Lung (tissue), 11 donors: ENCODE measurements at regions not wholly inside any gene's neighbourhood (a gene's known extent, or its start where the extent isn't known, plus 50 kb on each side); places are given as distances from the start of the nearest gene placed in this dataset.

Experiments used
- ATAC-seq: fragments of 200-7000 bp; cut with Tn5 transposase; one replicate; pipeline ENCODE4 v1.9.1; 2020; ENCODE audit warnings: moderate number of reproducible peaks; ENCODE audit not compliant: insufficient read depth, low FRiP score
- DNase-seq, 3 donors: peaks; one replicate each; pipeline ENCODE4 v3.0.0-alpha.2; 2013 to 2017
- H3K27ac ChIP-seq, 2 donors: one replicate each; pipeline ENCODE4 v1.5.1; 2013; ENCODE audit warnings: mild to moderate bottlenecking in 2 of 2, moderate library complexity in 2 of 2, control low read depth in 1 of 2, inconsistent platforms in 1 of 2, low read depth in 1 of 2, low read length in 1 of 2
- H3K27me3 ChIP-seq, 3 donors: one replicate each; pipeline ENCODE4 v1.5.1; 2013; ENCODE audit warnings: low read length in 2 of 3; ENCODE audit not compliant: control insufficient read depth in 3 of 3, insufficient read depth in 3 of 3
- H3K36me3 ChIP-seq, 4 donors: one replicate each; pipeline ENCODE4 v1.5.1; 2013; ENCODE audit warnings: low read length in 4 of 4, mild to moderate bottlenecking in 1 of 4, moderate library complexity in 1 of 4; ENCODE audit not compliant: control insufficient read depth in 4 of 4, insufficient read depth in 4 of 4
- H3K4me1 ChIP-seq, 5 donors: one replicate each; pipeline ENCODE4 v1.5.1; 2013; ENCODE audit warnings: low read length in 5 of 5, mild to moderate bottlenecking in 2 of 5, moderate library complexity in 1 of 5; ENCODE audit not compliant: control insufficient read depth in 5 of 5, insufficient read depth in 5 of 5
- H3K4me3 ChIP-seq: one replicate; pipeline ENCODE4 v1.5.1; 2013; ENCODE audit warnings: mild to moderate bottlenecking, control low read depth, moderate library complexity
- H3K9ac ChIP-seq, 2 donors: one replicate each; pipeline ENCODE4 v1.5.1; 2013; ENCODE audit warnings: low read length in 2 of 2, control low read depth in 1 of 2; ENCODE audit not compliant: insufficient read depth in 1 of 2
- H3K9me3 ChIP-seq, 4 donors: one replicate each; pipeline ENCODE4 v1.5.1; 2013; ENCODE audit warnings: low read length in 3 of 4, mild to moderate bottlenecking in 1 of 4, moderate library complexity in 1 of 4; ENCODE audit not compliant: control insufficient read depth in 4 of 4, insufficient read depth in 3 of 4
- WGBS, 2 donors: extraction: QIAGEN DNeasy Blood & Tissue Kit; methylation state at CpG; one replicate each; pipeline ENCODE4 v1.1.7; 2013; 5-methylcytosine and 5-hydroxymethylcytosine counted together
- TF ChIP-seq, protein P1 (sequence below): IDR thresholded peaks from 2 replicates; pipeline ENCODE4 v1.5.1; 2012; ENCODE audit warnings: mild to moderate bottlenecking; ENCODE audit errors: control extremely low read depth, extremely low read depth
- donor health status: control.
- donor health status: control.
- donor health status: Bipolar disorder and iron deficiency.
- donor health status: healthy.
- donor health status: DM: yes; HTN: yes; CAD: no.

DNA sequence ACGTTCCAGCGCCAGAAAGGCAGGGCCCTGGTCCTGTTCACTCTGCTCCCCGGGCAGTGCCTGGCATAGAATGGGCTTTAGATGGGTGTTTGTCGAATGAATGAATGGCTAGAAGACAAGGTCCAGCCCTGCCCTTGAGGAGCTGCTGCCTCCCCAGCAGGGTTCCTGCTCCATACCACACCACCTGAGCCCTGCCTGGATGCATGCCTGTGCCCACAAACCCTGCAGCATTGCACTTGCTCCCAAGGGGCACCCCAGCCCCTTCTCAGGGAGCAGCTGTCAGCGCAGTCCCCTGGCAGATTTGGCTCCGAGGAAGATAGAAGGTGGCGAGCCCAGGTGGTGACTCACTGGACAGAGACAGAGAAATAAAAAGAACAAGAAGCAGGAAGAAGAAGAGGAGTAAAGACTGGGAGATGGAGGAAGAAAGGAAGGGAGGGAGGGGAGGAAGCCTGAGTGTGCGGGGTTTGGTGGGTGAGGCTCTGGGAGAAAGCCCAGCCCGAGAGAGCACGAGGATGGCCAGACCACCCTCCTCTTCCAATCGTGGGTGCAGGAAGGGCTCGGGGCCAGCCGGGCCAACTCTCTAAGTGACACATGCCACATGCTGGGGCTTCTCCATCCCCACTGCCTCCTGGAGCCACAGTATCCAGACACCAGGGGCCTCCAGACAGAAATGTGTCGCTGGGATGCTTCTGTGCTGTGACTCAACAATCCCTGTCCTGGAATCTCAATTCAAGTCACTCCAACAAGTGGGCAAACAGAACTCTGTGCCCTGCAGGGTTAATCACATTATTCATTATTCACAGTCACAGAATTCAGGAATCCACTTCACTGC lies 1474.3 kb downstream of the BRD1 start:
- no peak for ATAC-seq
- 77 to 80% methylated on average over 14 of the region's 14 CpGs for WGBS, 2 donors
- no peaks in the 10 kb centered on the region for H3K36me3 ChIP-seq

DNA sequence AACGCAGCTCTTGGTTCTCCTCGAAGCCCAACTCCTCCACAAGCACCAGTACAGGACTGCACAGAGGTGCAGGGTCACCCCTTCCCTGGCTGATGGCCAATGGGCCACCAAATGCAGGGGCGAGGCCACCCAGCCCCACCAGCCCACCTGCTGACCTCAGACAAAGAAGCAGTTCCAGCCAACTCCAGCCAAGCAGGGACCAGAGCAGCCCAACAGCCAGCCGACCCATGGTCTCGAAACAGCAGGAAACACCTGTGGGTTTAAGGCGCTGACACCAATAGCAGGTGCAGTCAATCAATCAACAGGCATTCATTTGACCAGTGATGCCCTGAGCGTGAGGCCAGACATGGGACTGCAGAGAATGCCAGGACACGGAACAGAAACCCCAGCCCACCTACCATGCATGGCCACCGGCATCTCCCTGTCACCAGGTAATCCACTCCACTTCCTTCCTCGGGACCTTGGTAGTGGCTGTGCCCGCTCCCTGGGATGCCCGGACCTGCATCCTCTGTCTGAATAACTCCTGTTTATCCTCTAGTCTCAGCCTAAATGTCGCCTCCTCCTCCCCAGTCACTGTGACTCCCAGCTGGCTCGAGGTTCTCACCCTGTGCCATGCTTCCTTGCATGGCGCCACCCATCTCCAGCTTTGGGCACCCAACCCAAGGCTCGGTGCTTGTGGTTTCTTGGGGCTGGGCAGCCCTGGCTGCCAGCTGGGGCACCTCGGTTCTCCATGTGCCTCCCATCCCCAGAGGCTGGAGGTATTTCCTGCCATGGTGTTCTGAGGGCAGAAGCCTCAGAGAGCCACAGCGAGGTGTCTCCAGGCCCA lies 1475.4 kb downstream of the BRD1 start:
- DNase-seq = no peak
- H3K27me3 ChIP-seq = peaks cover 0 to 34% (median 15%) of the 10 kb centered on the region in 3 donors
- H3K9me3 ChIP-seq = peaks cover 0 to 2% (median 0%) of the 10 kb centered on the region in 4 donors
- ATAC-seq = no peak
- TF ChIP-seq, protein P1, sequence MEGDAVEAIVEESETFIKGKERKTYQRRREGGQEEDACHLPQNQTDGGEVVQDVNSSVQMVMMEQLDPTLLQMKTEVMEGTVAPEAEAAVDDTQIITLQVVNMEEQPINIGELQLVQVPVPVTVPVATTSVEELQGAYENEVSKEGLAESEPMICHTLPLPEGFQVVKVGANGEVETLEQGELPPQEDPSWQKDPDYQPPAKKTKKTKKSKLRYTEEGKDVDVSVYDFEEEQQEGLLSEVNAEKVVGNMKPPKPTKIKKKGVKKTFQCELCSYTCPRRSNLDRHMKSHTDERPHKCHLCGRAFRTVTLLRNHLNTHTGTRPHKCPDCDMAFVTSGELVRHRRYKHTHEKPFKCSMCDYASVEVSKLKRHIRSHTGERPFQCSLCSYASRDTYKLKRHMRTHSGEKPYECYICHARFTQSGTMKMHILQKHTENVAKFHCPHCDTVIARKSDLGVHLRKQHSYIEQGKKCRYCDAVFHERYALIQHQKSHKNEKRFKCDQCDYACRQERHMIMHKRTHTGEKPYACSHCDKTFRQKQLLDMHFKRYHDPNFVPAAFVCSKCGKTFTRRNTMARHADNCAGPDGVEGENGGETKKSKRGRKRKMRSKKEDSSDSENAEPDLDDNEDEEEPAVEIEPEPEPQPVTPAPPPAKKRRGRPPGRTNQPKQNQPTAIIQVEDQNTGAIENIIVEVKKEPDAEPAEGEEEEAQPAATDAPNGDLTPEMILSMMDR = no peak
- no peak overlapping the region for H3K27ac ChIP-seq
- H3K36me3 ChIP-seq = no peaks in the 10 kb centered on the region
- 77 to 83% methylated on average over 18 of the region's 18 CpGs for WGBS, 2 donors
- no peak overlapping the region for H3K9ac ChIP-seq
- no peaks in the 10 kb centered on the region for H3K4me1 ChIP-seq
- H3K4me3 ChIP-seq = no peak overlapping the region

More for the DNA sequence above, 1474.3 kb downstream of the BRD1 start:
- H3K27ac ChIP-seq = no peak overlapping the region
- TF ChIP-seq, protein P1 = no peak
- H3K4me3 ChIP-seq = no peak overlapping the region
- peaks cover 0 to 35% (median 15%) of the 10 kb centered on the region in 3 donors for H3K27me3 ChIP-seq
- H3K4me1 ChIP-seq = no peaks in the 10 kb centered on the region
- peaks cover 0 to 2% (median 0%) of the 10 kb centered on the region in 4 donors for H3K9me3 ChIP-seq
- no peak for DNase-seq
- no peak overlapping the region for H3K9ac ChIP-seq

DNA sequence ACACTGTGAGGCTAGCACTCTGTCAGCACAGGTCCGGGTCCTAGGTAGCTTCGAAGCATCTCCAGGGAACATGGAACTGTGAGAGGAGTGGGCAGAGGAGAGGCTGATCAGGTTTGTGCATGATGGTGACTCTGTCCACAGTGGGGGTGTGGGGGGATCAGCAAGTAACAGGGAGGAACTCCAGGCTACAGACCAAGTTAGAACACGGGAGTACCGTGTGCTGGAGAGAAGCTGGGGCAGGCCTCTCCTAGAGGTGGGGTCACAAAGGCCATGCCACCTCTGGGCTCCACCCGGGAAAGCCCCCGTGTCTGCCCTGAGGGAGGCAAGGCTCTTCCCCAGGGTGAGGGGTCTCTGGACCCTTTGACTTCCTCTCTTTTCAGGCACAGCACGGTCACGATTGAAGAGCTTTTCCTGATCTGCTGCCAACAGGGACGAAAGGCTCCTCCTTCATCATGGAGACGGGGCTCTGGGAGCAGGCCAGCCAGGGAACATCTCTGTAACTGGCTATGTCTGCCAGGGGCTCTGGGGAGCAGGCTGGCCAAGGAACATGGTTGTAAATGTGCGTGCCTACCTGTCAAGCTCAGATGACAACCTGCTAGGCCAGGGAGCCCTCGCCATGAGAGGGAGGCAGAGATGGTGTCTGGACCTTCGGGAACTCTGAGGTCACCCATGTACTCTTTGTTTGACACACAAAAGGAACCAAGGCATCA lies 1476.1 kb downstream of the BRD1 start:
- Histone ChIP-seq H3K4me1 (no peaks in the 10 kb centered on the region), H3K27me3 (peaks cover 0 to 31% (median 15%) of the 10 kb centered on the region in 3 donors), H3K27ac (no peak overlapping the region), H3K9me3 (peaks cover 0 to 2% (median 0%) of the 10 kb centered on the region in 4 donors), H3K9ac (no peak overlapping the region), H3K36me3 (no peaks in the 10 kb centered on the region), H3K4me3 (no peak overlapping the region)
- no peak for DNase-seq
- TF ChIP-seq, protein P1 = no peak
- WGBS, 2 donors = 77 to 80% methylated on average over 13 of the region's 13 CpGs
- ATAC-seq = no peak
